Left ventricle myocardium inferior (tissue), 1 donor: ENCODE measurements at regions not wholly inside any gene's neighbourhood (a gene's known extent, or its start where the extent isn't known, plus 50 kb on each side); places are given as distances from the start of the nearest gene placed in this dataset.
A peak's percentile ranks its signal among the peaks of the same experiment; 100 is the strongest.

Source experiments
- DNase-seq: peaks from one replicate; pipeline ENCODE4 v3.0.0-alpha.2; 2020
- H3K27ac ChIP-seq: fragments of 200-600 bp; replicated peaks from 2 replicates; pipeline ENCODE4 v1.8.0; 2021
- H3K27me3 ChIP-seq: fragments of 200-600 bp; 2 replicates; pipeline ENCODE4 v1.8.0; 2021; ENCODE audit warnings: low read depth
- H3K36me3 ChIP-seq: fragments of 200-600 bp; 2 replicates; pipeline ENCODE4 v1.8.0; 2021
- H3K4me1 ChIP-seq: fragments of 200-600 bp; 2 replicates; pipeline ENCODE4 v1.8.0; 2021
- H3K4me3 ChIP-seq: fragments of 200-600 bp; 2 replicates; pipeline ENCODE4 v1.8.0; 2021; ENCODE audit warnings: mild to moderate bottlenecking, moderate library complexity
- H3K9me3 ChIP-seq: fragments of 200-600 bp; replicated peaks from 2 replicates; pipeline ENCODE4 v1.8.0; 2021
- CTCF ChIP-seq: fragments of 200-600 bp; IDR thresholded peaks from 2 replicates; pipeline ENCODE4 v1.8.0; 2021; ENCODE audit warnings: antibody characterized with exemption, mild to moderate bottlenecking, borderline replicate concordance
- intact Hi-C: fragments of 100-400 bp; cut with micrococcal nuclease; formaldehyde crosslinking; loops from one replicate; pipeline ENCODE4 v1.11.0; 2022
- donor health status: DM: no; HTN: yes; CAD: no; lungs with severe emphysema.

DNA sequence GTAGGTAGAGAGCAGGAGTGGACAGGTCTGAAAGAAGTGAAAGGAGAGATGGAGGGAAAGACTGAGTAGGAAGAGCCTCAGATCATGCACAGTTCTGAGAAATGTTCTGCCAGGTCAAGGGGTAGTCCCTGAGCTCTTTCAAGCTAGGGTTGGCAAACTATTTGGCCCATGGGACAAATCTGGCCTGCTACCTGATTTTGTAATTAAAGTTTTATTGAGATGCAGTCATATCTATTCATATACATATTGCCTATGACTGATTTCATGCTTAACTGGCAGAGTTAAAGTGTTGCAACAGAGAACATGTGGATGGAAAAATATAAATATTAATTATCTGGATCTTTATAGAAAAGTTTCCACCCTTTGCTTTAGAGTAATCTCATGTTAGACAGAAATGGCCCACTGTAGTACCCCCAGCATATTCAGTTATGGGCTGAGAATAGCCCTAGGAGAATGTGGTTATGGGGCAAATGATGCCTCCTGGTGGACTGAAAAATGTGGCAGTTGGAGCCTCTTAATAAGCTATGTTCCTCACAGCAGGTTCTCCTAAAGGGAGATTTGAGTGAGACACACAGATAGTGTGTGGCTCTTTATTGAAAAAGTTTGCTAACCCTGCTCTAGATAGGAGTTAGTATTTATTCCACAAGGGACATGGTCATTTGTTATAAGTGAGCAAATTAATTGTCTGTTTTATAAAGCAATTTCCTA, 476.9 kb downstream of the LRIG3 start:
- no peaks in the 10 kb centered on the region for H3K4me1 ChIP-seq
- no peaks in the 10 kb centered on the region for H3K27me3 ChIP-seq
- no peaks in the 10 kb centered on the region for H3K36me3 ChIP-seq
- peak; percentile 57 for TF ChIP-seq CTCF
- H3K9me3 ChIP-seq: no peaks in the 10 kb centered on the region
- H3K4me3 ChIP-seq: no peak overlapping the region
- intact Hi-C loops: loop anchor here (10.0 kb wide), 1 partner anchor 89 kb away; no protein-coding TSS in a partner anchor
- no peak overlapping the region for H3K27ac ChIP-seq
- DNase-seq: no peak

DNA sequence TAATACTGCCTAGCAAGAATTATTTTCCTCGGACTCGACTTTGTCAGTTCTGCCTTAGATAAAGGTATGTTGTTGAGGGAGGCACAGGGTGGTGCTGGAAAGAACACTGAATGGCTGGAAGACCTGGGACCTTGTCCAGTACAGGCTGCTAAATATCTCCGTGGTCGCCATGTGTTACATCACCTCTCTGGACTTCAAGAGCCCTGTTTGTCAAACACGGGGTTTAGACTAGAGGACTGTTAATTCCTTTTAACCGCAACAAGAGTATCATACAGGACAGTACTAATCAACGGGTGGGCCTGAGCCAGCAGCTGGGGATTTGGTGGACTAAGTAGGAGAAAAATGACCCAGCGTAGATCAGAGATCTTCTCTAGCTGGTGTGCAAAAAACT, 476.3 kb downstream of the LRIG3 start:
- no peaks in the 10 kb centered on the region for H3K9me3 ChIP-seq
- H3K36me3 ChIP-seq: no peaks in the 10 kb centered on the region
- no peak for TF ChIP-seq CTCF
- no peak overlapping the region for H3K4me3 ChIP-seq
- no peaks in the 10 kb centered on the region for H3K4me1 ChIP-seq
- peak overlapping the region; percentile 10 for H3K27ac ChIP-seq
- intact Hi-C loops: loop anchor here (10.0 kb wide), 1 partner anchor 89 kb away; no protein-coding TSS in a partner anchor
- no peak for DNase-seq
- no peaks in the 10 kb centered on the region for H3K27me3 ChIP-seq

DNA sequence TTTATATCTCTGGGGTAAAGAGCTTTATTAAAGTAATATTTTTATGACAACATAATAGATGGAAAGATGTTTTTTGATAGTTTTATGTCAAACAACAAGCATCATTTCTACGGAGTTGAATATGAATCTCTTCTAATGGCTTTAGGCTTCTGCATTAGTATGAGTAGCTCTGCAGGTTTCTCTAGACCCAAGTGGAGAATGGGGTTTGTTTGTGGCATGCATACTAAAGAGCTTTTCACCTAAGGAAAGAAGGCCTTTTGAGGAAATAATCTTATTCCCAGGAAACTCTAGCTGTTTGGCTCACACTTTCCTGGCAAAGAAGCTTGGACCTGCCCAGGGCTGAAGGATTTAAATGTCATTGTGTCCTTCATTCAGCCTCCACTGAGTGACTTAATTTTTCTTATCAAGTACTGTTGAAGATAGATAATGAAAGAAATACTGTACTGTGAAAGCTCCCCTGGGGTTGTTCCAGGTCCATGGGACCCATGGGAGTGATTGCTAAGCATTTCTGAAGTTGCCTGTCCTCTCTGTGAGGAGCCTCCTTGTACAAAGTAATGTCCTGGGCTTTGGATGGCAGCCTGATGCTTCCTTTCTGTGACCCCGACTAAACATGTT, 469.3 kb downstream of the LRIG3 start:
- Histone ChIP-seq H3K4me3 (no peak overlapping the region), H3K27me3 (no peaks in the 10 kb centered on the region), H3K27ac (no peak overlapping the region), H3K36me3 (no peaks in the 10 kb centered on the region), H3K9me3 (no peaks in the 10 kb centered on the region), H3K4me1 (no peaks in the 10 kb centered on the region)
- DNase-seq: no peak
- no peak for TF ChIP-seq CTCF
- intact Hi-C loops: no loop called here

- DNase-seq: no peak
- Histone ChIP-seq H3K27me3 (no peaks in the 10 kb centered on the region), H3K27ac (no peak overlapping the region), H3K9me3 (no peaks in the 10 kb centered on the region), H3K4me1 (no peaks in the 10 kb centered on the region), H3K36me3 (no peaks in the 10 kb centered on the region), H3K4me3 (no peak overlapping the region)
- no peak for TF ChIP-seq CTCF
- intact Hi-C loops: no loop called here
These were observed 467.8 kb downstream of the LRIG3 start for GRCh38 chr12:58452546-58452945.

DNA sequence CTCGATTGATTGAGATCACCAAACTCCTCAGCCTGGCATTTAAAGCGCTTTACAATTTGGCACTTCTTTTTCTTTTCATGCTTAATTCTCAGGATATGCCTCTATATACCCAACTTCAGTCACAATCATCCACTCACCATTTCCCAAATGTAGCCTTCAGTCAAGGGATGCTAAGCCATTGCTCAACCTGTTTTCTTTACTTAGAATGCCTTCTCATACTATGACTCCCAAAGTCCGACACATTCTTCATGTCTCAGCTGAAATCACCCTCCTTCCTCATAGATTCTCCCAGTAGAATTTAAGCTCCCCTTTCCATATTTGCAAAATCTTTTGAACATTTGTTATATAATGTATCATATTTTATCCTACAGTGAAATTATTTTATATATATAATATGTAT, 467.0 kb downstream of the LRIG3 start:
- H3K27ac ChIP-seq: no peak overlapping the region
- TF ChIP-seq CTCF: no peak
- H3K27me3 ChIP-seq: no peaks in the 10 kb centered on the region
- no peaks in the 10 kb centered on the region for H3K36me3 ChIP-seq
- intact Hi-C loops: no loop called here
- no peak for DNase-seq
- H3K9me3 ChIP-seq: no peaks in the 10 kb centered on the region
- no peaks in the 10 kb centered on the region for H3K4me1 ChIP-seq
- no peak overlapping the region for H3K4me3 ChIP-seq
